Panc1 (cell line): ENCODE measurements at regions not wholly inside any gene's neighbourhood (a gene's known extent, or its start where the extent isn't known, plus 50 kb on each side); places are given as distances from the start of the nearest gene placed in this dataset.

Experiments used
- ATAC-seq: fragments of 200-7000 bp; cut with Tn5 transposase; 2 replicates; pipeline ENCODE4 v1.9.1; 2020; ENCODE audit warnings: mild to moderate bottlenecking, moderate library complexity
- BruUV-seq: library from RNA; stranded (reverse); fragments of 400-500 nt; replicated peaks from 2 replicates; lab custom pipeline; 2021; lab: Mats Ljungman, UMichigan
- CTCF ChIA-PET: fragments of 300-600 bp; sonication (Branson Sonifier 250); formaldehyde crosslinking; loops from one replicate; lab custom pipeline; 2022; ENCODE audit warnings: antibody characterized with exemption; lab: Charles Lee
- POLR2A ChIA-PET: fragments of 300-600 bp; sonication (Branson Sonifier 250); formaldehyde crosslinking; loops from one replicate; lab custom pipeline; 2022; ENCODE audit warnings: antibody characterized with exemption; lab: Charles Lee
- DNase-seq: peaks from one replicate; pipeline ENCODE4 v3.0.0-alpha.2; 2010; ENCODE audit warnings: low read depth, low spot score
- H3K27ac ChIP-seq: 2 replicates; pipeline ENCODE4 v1.5.1; 2011; ENCODE audit warnings: mild to moderate bottlenecking, low read length, inconsistent platforms
- H3K27me3 ChIP-seq: fragments of 200-500 bp; sonication (Bioruptor generic); 2 replicates; pipeline ENCODE4 v1.6.0; 2014; ENCODE audit warnings: low read length, inconsistent platforms; ENCODE audit not compliant: control insufficient read depth, insufficient read depth
- H3K36me3 ChIP-seq: fragments of 200-500 bp; sonication (Bioruptor generic); 2 replicates; pipeline ENCODE4 v1.5.1; 2014; ENCODE audit warnings: inconsistent platforms, mild to moderate bottlenecking, low read length, moderate library complexity; ENCODE audit not compliant: control insufficient read depth, insufficient read depth
- H3K4me1 ChIP-seq: 2 replicates; pipeline ENCODE4 v1.5.1; 2011; ENCODE audit warnings: inconsistent platforms, mild to moderate bottlenecking, low read length, moderate library complexity; ENCODE audit not compliant: control insufficient read depth, insufficient read depth
- H3K4me3 ChIP-seq, 2 experiments: 2 replicates each; pipeline ENCODE4 v1.5.1; 2011 to 2012; ENCODE audit warnings: low read depth in 2 of 2, low read length in 2 of 2, mild to moderate bottlenecking in 2 of 2, inconsistent platforms in 1 of 2, moderate library complexity in 1 of 2
- H3K9me3 ChIP-seq: fragments of 200-500 bp; sonication (Bioruptor generic); 2 replicates; pipeline ENCODE4 v1.5.1; 2014; ENCODE audit warnings: low read depth, mild to moderate bottlenecking, inconsistent platforms, low read length, moderate library complexity; ENCODE audit not compliant: control insufficient read depth, insufficient read depth
- POLR2AphosphoS5 ChIP-seq: IDR thresholded peaks from 2 replicates; pipeline ENCODE4 v1.6.1; 2012; ENCODE audit warnings: mild to moderate bottlenecking, low read depth, low read length, moderate library complexity
- REST ChIP-seq, 2 experiments: IDR thresholded peaks; 2 replicates each; pipeline ENCODE4 v1.6.1; 2011 to 2012; ENCODE audit warnings: low read depth in 2 of 2, control low read depth in 1 of 2, low read length in 1 of 2, mild to moderate bottlenecking in 1 of 2, moderate library complexity in 1 of 2; ENCODE audit not compliant: insufficient read depth in 1 of 2
- SIN3A ChIP-seq: IDR thresholded peaks from 2 replicates; pipeline ENCODE4 v1.6.1; 2012; ENCODE audit warnings: low read depth, mild to moderate bottlenecking, low read length, moderate library complexity, borderline replicate concordance; ENCODE audit not compliant: insufficient read depth
- TCF7L2 ChIP-seq: IDR thresholded peaks from 2 replicates; pipeline ENCODE4 v1.6.1; 2011; ENCODE audit warnings: mild to moderate bottlenecking, low read depth, low read length, inconsistent platforms
- in situ Hi-C: cut with HindIII; loops from 2 replicates; pipeline ENCODE4 v1.10.0; 2016; ENCODE audit warnings: low sequenced_read_pairs, low pct_unique_long_range_greater_than_20kb
- intact Hi-C: fragments of 100-400 bp; cut with micrococcal nuclease; formaldehyde crosslinking; loops from one replicate; pipeline ENCODE4 v1.10.0; 2022; ENCODE audit not compliant: unreplicated experiment
- TF ChIP-seq, protein P1 (sequence below): fragments of 450-650 bp; IDR thresholded peaks from 2 replicates; pipeline ENCODE4 v1.5.1; 2017; ENCODE audit warnings: mild to moderate bottlenecking

- intact Hi-C loops, result no loop called here
- Histone ChIP-seq H3K9me3 (no peaks in the 10 kb centered on the region), H3K4me1 (no peaks in the 10 kb centered on the region), H3K27ac (no peak overlapping the region), H3K36me3 (no peaks in the 10 kb centered on the region), H3K27me3 (peaks cover 3% of the 10 kb centered on the region; the same call in 1 of the 2 replicates), H3K4me3 (no peak overlapping the region)
- TF ChIP-seq TCF7L2, result no peak
- TF ChIP-seq POLR2AphosphoS5, result no peak
- TF ChIP-seq REST (IDR thresholded peaks at IDR 0.05; ENCODE audit: insufficient read depth in 1 of 2, low read depth in 2 of 2, low read length in 1 of 2), result no peak
- TF ChIP-seq, protein P1, sequence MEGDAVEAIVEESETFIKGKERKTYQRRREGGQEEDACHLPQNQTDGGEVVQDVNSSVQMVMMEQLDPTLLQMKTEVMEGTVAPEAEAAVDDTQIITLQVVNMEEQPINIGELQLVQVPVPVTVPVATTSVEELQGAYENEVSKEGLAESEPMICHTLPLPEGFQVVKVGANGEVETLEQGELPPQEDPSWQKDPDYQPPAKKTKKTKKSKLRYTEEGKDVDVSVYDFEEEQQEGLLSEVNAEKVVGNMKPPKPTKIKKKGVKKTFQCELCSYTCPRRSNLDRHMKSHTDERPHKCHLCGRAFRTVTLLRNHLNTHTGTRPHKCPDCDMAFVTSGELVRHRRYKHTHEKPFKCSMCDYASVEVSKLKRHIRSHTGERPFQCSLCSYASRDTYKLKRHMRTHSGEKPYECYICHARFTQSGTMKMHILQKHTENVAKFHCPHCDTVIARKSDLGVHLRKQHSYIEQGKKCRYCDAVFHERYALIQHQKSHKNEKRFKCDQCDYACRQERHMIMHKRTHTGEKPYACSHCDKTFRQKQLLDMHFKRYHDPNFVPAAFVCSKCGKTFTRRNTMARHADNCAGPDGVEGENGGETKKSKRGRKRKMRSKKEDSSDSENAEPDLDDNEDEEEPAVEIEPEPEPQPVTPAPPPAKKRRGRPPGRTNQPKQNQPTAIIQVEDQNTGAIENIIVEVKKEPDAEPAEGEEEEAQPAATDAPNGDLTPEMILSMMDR, result no peak
- no peak for TF ChIP-seq SIN3A
- CTCF ChIA-PET, result no interaction called here
- POLR2A ChIA-PET, result no interaction called here
- ATAC-seq (no peak), DNase-seq (no peak)
- in situ Hi-C loops, result no loop called here
- BruUV-seq, result no TSS peak
These were observed 188.9 kb downstream of the NDUFA10 start for GRCh38 chr2:239836021-239836765.

GRCh38 chr2:239835056-239835455, 190.1 kb downstream of the NDUFA10 start:
- POLR2A ChIA-PET, result no interaction called here
- in situ Hi-C loops, result no loop called here
- CTCF ChIA-PET, result no interaction called here

More at GRCh38 chr2:239835056-239835455, 190.1 kb downstream of the NDUFA10 start:
- H3K9me3 ChIP-seq, result no peaks in the 10 kb centered on the region
- BruUV-seq, result no TSS peak
- no peak for ATAC-seq
- TF ChIP-seq SIN3A (no peak), POLR2AphosphoS5 (no peak), REST (IDR thresholded peaks at IDR 0.05; ENCODE audit: insufficient read depth in 1 of 2, low read depth in 2 of 2, low read length in 1 of 2) (no peak), TCF7L2 (no peak)
- TF ChIP-seq, protein P1, result no peak
- H3K36me3 ChIP-seq, result no peaks in the 10 kb centered on the region
- DNase-seq, result no peak
- no peak overlapping the region for H3K4me3 ChIP-seq
- intact Hi-C loops, result no loop called here
- peaks cover 2% of the 10 kb centered on the region; the same call in 1 of the 2 replicates for H3K27me3 ChIP-seq
- no peak overlapping the region for H3K27ac ChIP-seq
- H3K4me1 ChIP-seq, result no peaks in the 10 kb centered on the region
